ENCODE measurements at regions not wholly inside any gene's neighbourhood (a gene's known extent, or its start where the extent isn't known, plus 50 kb on each side); places are given as distances from the start of the nearest gene placed in this dataset.

DNA sequence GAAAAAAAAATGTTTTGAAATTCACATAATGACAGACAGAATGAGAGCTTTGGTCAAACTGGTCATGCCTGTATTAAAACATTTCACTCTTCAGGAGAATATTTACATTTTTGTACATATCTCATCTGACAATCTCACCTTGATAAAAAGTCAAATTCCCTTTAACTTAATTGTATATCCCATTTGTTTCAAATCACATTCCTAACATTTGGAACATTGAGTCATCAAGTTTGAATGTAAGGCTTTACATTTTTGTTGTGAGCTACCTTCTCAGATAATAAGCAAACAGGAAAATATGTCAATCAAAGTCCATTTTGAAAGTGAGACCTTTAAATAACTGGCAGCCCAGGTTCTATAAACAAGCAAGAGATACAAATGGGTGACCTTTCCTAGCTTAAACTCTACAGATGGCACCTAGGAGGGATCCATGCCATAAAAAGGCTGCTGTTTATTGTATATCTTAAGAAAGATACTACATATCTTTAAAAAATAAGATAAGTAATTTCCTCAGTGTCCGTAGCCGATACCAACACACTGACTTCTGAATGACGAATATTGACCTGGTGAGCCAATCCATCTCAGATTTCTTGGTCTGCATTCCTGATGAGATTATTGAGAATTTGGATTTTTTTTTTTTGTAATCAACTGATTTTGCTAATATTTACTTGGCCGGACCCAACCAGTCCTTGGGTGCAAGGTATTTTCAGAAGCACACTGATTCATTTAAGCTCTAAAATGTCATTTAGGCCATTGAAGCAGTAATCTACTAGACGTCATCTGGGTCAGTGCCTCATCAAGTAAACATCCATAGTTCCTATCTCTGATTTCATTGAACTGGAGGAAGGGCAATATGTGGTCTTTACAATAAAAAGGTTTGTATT, 259.6 kb downstream of the BTG1 start:
- H3K4me2 ChIP-seq (ENCODE audit: low read length): no peak overlapping the region
- no peak overlapping the region for H3K4me3 ChIP-seq (ENCODE audit: low read depth, low read length, poor library complexity, severe bottlenecking)
- H3K79me2 ChIP-seq (ENCODE audit: insufficient read depth, low read length): no peaks in the 10 kb centered on the region
- H3K36me3 ChIP-seq (ENCODE audit: insufficient read depth, low read length): no peaks in the 10 kb centered on the region
- H3K4me1 ChIP-seq (ENCODE audit: insufficient read depth, low read length, severe bottlenecking): no peaks in the 10 kb centered on the region
- H3K9me3 ChIP-seq (ENCODE audit: low read length): no peaks in the 10 kb centered on the region
- no peak overlapping the region for H3K9ac ChIP-seq (ENCODE audit: low read length)
- H3K27ac ChIP-seq (ENCODE audit: low read depth, low read length, poor library complexity, severe bottlenecking): no peak overlapping the region
- TF ChIP-seq EZH2 (IDR thresholded peaks at IDR 0.05; ENCODE audit: borderline replicate concordance, low read length): no peak
- TF ChIP-seq, protein P1, sequence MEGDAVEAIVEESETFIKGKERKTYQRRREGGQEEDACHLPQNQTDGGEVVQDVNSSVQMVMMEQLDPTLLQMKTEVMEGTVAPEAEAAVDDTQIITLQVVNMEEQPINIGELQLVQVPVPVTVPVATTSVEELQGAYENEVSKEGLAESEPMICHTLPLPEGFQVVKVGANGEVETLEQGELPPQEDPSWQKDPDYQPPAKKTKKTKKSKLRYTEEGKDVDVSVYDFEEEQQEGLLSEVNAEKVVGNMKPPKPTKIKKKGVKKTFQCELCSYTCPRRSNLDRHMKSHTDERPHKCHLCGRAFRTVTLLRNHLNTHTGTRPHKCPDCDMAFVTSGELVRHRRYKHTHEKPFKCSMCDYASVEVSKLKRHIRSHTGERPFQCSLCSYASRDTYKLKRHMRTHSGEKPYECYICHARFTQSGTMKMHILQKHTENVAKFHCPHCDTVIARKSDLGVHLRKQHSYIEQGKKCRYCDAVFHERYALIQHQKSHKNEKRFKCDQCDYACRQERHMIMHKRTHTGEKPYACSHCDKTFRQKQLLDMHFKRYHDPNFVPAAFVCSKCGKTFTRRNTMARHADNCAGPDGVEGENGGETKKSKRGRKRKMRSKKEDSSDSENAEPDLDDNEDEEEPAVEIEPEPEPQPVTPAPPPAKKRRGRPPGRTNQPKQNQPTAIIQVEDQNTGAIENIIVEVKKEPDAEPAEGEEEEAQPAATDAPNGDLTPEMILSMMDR (IDR thresholded peaks at IDR 0.05; ENCODE audit: low read length): no peak
- H3K9me2 ChIP-seq (ENCODE audit: low read depth, low read length): no peaks in the 10 kb centered on the region
- H3F3A ChIP-seq (ENCODE audit: insufficient read depth, low read length): no peaks in the 10 kb centered on the region
- H3K27me3 ChIP-seq (ENCODE audit: insufficient read depth, low read length): no peaks in the 10 kb centered on the region
- no peak overlapping the region for H2AFZ ChIP-seq (ENCODE audit: low read length)
- no peaks in the 10 kb centered on the region for H4K20me1 ChIP-seq (ENCODE audit: insufficient read depth, low read length)

- H3K27me3 ChIP-seq (ENCODE audit: insufficient read depth, low read length): no peaks in the 10 kb centered on the region
- H3K9ac ChIP-seq (ENCODE audit: low read length): no peak overlapping the region
- H3K4me2 ChIP-seq (ENCODE audit: low read length): no peak overlapping the region
- TF ChIP-seq, protein P1 (IDR thresholded peaks at IDR 0.05; ENCODE audit: low read length): no peak
- TF ChIP-seq EZH2 (IDR thresholded peaks at IDR 0.05; ENCODE audit: borderline replicate concordance, low read length): no peak
- no peaks in the 10 kb centered on the region for H3K4me1 ChIP-seq (ENCODE audit: insufficient read depth, low read length, severe bottlenecking)
- no peaks in the 10 kb centered on the region for H3K9me2 ChIP-seq (ENCODE audit: low read depth, low read length)
- no peak overlapping the region for H2AFZ ChIP-seq (ENCODE audit: low read length)
- no peaks in the 10 kb centered on the region for H3K9me3 ChIP-seq (ENCODE audit: low read length)
- no peak overlapping the region for H3K27ac ChIP-seq (ENCODE audit: low read depth, low read length, poor library complexity, severe bottlenecking)
- H4K20me1 ChIP-seq (ENCODE audit: insufficient read depth, low read length): no peaks in the 10 kb centered on the region
- no peaks in the 10 kb centered on the region for H3F3A ChIP-seq (ENCODE audit: insufficient read depth, low read length)
- H3K4me3 ChIP-seq (ENCODE audit: low read depth, low read length, poor library complexity, severe bottlenecking): no peak overlapping the region
- no peaks in the 10 kb centered on the region for H3K79me2 ChIP-seq (ENCODE audit: insufficient read depth, low read length)
- no peaks in the 10 kb centered on the region for H3K36me3 ChIP-seq (ENCODE audit: insufficient read depth, low read length)
These were observed 261.4 kb downstream of the BTG1 start for GRCh38 chr12:91884230-91884629.

GRCh38 chr12:91883811-91884210, 261.8 kb downstream of the BTG1 start:
- Histone ChIP-seq H3K36me3 (ENCODE audit: insufficient read depth, low read length) (no peaks in the 10 kb centered on the region), H3K9ac (ENCODE audit: low read length) (no peak overlapping the region), H4K20me1 (ENCODE audit: insufficient read depth, low read length) (no peaks in the 10 kb centered on the region), H3K9me3 (ENCODE audit: low read length) (no peaks in the 10 kb centered on the region), H3K4me1 (ENCODE audit: insufficient read depth, low read length, severe bottlenecking) (no peaks in the 10 kb centered on the region), H3K79me2 (ENCODE audit: insufficient read depth, low read length) (no peaks in the 10 kb centered on the region), H3K4me2 (ENCODE audit: low read length) (no peak overlapping the region), H3K27me3 (ENCODE audit: insufficient read depth, low read length) (no peaks in the 10 kb centered on the region), H3K4me3 (ENCODE audit: low read depth, low read length, poor library complexity, severe bottlenecking) (no peak overlapping the region), H3F3A (ENCODE audit: insufficient read depth, low read length) (no peaks in the 10 kb centered on the region), H3K27ac (ENCODE audit: low read depth, low read length, poor library complexity, severe bottlenecking) (no peak overlapping the region), H2AFZ (ENCODE audit: low read length) (no peak overlapping the region), H3K9me2 (ENCODE audit: low read depth, low read length) (no peaks in the 10 kb centered on the region)
- TF ChIP-seq EZH2 (IDR thresholded peaks at IDR 0.05; ENCODE audit: borderline replicate concordance, low read length): no peak
- TF ChIP-seq, protein P1 (IDR thresholded peaks at IDR 0.05; ENCODE audit: low read length): no peak
